Activated B cell treated with CpG ODN at 0.5 μM for 24 hours (primary cell): ENCODE measurements at regions not wholly inside any gene's neighbourhood (a gene's known extent, or its start where the extent isn't known, plus 50 kb on each side); places are given as distances from the start of the nearest gene placed in this dataset.

Source experiments
- ATAC-seq: fragments of 200-7000 bp; cut with Tn5 transposase; one replicate; pipeline ENCODE4 v1.10.0; 2021; ENCODE audit warnings: low read depth, mild to moderate bottlenecking, moderate library complexity
- CTCF ChIA-PET: fragments of 350-600 bp; sonication (Branson Sonifier 250); formaldehyde crosslinking; loops from one replicate; lab custom pipeline; 2021; ENCODE audit warnings: antibody characterized with exemption; lab: Charles Lee
- POLR2A ChIA-PET: fragments of 350-600 bp; sonication (Branson Sonifier 250); formaldehyde crosslinking; loops from one replicate; lab custom pipeline; 2021; ENCODE audit warnings: antibody characterized with exemption; lab: Charles Lee
- DNase-seq: peaks from one replicate; pipeline ENCODE4 v3.0.0; 2022
- H3K27ac Mint-ChIP-seq: one replicate; pipeline ENCODE4 v1.8.0; 2020; ENCODE audit warnings: mixed read lengths
- H3K27me3 Mint-ChIP-seq: one replicate; pipeline ENCODE4 v1.8.0; 2021; ENCODE audit warnings: mixed read lengths
- H3K36me3 Mint-ChIP-seq: one replicate; pipeline ENCODE4 v1.8.0; 2021; ENCODE audit warnings: low read depth, mixed read lengths
- H3K4me1 Mint-ChIP-seq: one replicate; pipeline ENCODE4 v1.8.0; 2021; ENCODE audit warnings: mixed read lengths
- H3K4me3 Mint-ChIP-seq: one replicate; pipeline ENCODE4 v1.8.0; 2020; ENCODE audit warnings: mild to moderate bottlenecking, mixed read lengths
- H3K9me3 Mint-ChIP-seq: one replicate; pipeline ENCODE4 v1.8.0; 2020; ENCODE audit warnings: mixed read lengths
- CTCF ChIP-seq: fragments of 200-600 bp; IDR thresholded peaks from one replicate; pipeline ENCODE4 v1.8.0; 2022; ENCODE audit warnings: antibody characterized with exemption, mild to moderate bottlenecking
- intact Hi-C: fragments of 100-400 bp; cut with micrococcal nuclease; formaldehyde crosslinking; loops from one replicate; pipeline ENCODE4 v1.15.1; 2024

GRCh38 chr21:31446226-31446855, 102.3 kb upstream of the TIAM1 start:
- no peak for TF ChIP-seq CTCF
- Mint-ChIP-seq H3K4me3 (no peak overlapping the region), H3K4me1 (peaks cover 8% of the 10 kb centered on the region), H3K9me3 (no peaks in the 10 kb centered on the region), H3K36me3 (no peaks in the 10 kb centered on the region), H3K27ac (no peak overlapping the region), H3K27me3 (peaks cover 2% of the 10 kb centered on the region)
- intact Hi-C loops, result no loop called here
- ChIA-PET POLR2A (no interaction called here), CTCF (no interaction called here)
- no peak for DNase-seq
- no peak for ATAC-seq

- ATAC-seq (no peak), DNase-seq (no peak)
- Mint-ChIP-seq H3K36me3 (no peaks in the 10 kb centered on the region), H3K27ac (no peak overlapping the region), H3K4me1 (peaks cover 8% of the 10 kb centered on the region), H3K27me3 (peaks cover 2% of the 10 kb centered on the region), H3K9me3 (peaks cover 2% of the 10 kb centered on the region), H3K4me3 (no peak overlapping the region)
- no peak for TF ChIP-seq CTCF
- intact Hi-C loops, result no loop called here
- ChIA-PET CTCF (no interaction called here), POLR2A (no interaction called here)
These were observed 101.1 kb upstream of the TIAM1 start for GRCh38 chr21:31445137-31445536.

GRCh38 chr21:31443736-31444521, 99.9 kb upstream of the TIAM1 start:
- intact Hi-C loops, result no loop called here
- Mint-ChIP-seq H3K36me3 (no peaks in the 10 kb centered on the region), H3K4me3 (no peak overlapping the region), H3K27ac (no peak overlapping the region), H3K9me3 (peaks cover 3% of the 10 kb centered on the region), H3K27me3 (peaks cover 2% of the 10 kb centered on the region), H3K4me1 (peaks cover 8% of the 10 kb centered on the region)
- ATAC-seq, result no peak
- DNase-seq, result no peak
- POLR2A ChIA-PET, result no interaction called here
- no peak for TF ChIP-seq CTCF
- CTCF ChIA-PET, result no interaction called here

- Mint-ChIP-seq H3K36me3 (no peaks in the 10 kb centered on the region), H3K4me1 (peaks cover 8% of the 10 kb centered on the region), H3K27me3 (peaks cover 2% of the 10 kb centered on the region), H3K4me3 (no peak overlapping the region), H3K9me3 (peaks cover 3% of the 10 kb centered on the region), H3K27ac (no peak overlapping the region)
- ChIA-PET CTCF (no interaction called here), POLR2A (no interaction called here)
- DNase-seq (no peak), ATAC-seq (no peak)
- no peak for TF ChIP-seq CTCF
- intact Hi-C loops, result no loop called here
These were observed 98.3 kb upstream of the TIAM1 start for GRCh38 chr21:31442339-31442738.

- no peaks in the 10 kb centered on the region for H3K9me3 Mint-ChIP-seq
- intact Hi-C loops, result no loop called here
- DNase-seq, result no peak
- H3K36me3 Mint-ChIP-seq, result no peaks in the 10 kb centered on the region
- CTCF ChIA-PET, result no interaction called here
- TF ChIP-seq CTCF, result no peak
- no peak overlapping the region for H3K4me3 Mint-ChIP-seq
- H3K4me1 Mint-ChIP-seq, result no peaks in the 10 kb centered on the region
- no peaks in the 10 kb centered on the region for H3K27me3 Mint-ChIP-seq
- no peak overlapping the region for H3K27ac Mint-ChIP-seq
- ATAC-seq, result no peak
- POLR2A ChIA-PET, result no interaction called here
These were observed 85.4 kb upstream of the TIAM1 start for GRCh38 chr21:31429506-31429905.
